MCF 10A (cell line): ENCODE measurements at regions not wholly inside any gene's neighbourhood (a gene's known extent, or its start where the extent isn't known, plus 50 kb on each side); places are given as distances from the start of the nearest gene placed in this dataset.
"Not testable (repeated sequence)": the region's sequence is repeated elsewhere in the genome, so short reads cannot be mapped to it uniquely, and the experiment has no call there.

Experiments
- BruUV-seq: library from RNA; stranded (reverse); fragments of 400-500 nt; replicated peaks from 2 replicates; lab custom pipeline; 2021; lab: Mats Ljungman, UMichigan
- CTCF ChIA-PET: fragments of 300-600 bp; sonication (Branson Sonifier 250); formaldehyde crosslinking; extraction: SDS; loops from one replicate; lab custom pipeline; 2021; ENCODE audit warnings: antibody characterized with exemption, inconsistent platforms; lab: Yijun Ruan, JAX
- POLR2A ChIA-PET: fragments of 300-600, 350-650 bp; sonication (Branson Sonifier 250); formaldehyde crosslinking; extraction: SDS; loops from one replicate; lab custom pipeline; 2020; ENCODE audit warnings: antibody characterized with exemption, inconsistent platforms; lab: Yijun Ruan, JAX
- DNase-seq: peaks from one replicate; pipeline ENCODE4 v3.0.0-alpha.2; 2018; ENCODE audit not compliant: unreplicated experiment
- H3K27ac Mint-ChIP-seq: one replicate; pipeline ENCODE4 v1.8.0; 2022; ENCODE audit warnings: mild to moderate bottlenecking, low read depth, mixed read lengths; ENCODE audit not compliant: unreplicated experiment
- H3K27me3 Mint-ChIP-seq: one replicate; pipeline ENCODE4 v1.8.0; 2022; ENCODE audit warnings: mixed read lengths; ENCODE audit not compliant: insufficient read depth, unreplicated experiment
- H3K36me3 Mint-ChIP-seq: one replicate; pipeline ENCODE4 v1.8.0; 2022; ENCODE audit warnings: mild to moderate bottlenecking, moderate library complexity, mixed read lengths; ENCODE audit not compliant: insufficient read depth, unreplicated experiment
- H3K4me1 Mint-ChIP-seq: one replicate; pipeline ENCODE4 v1.8.0; 2022; ENCODE audit warnings: mixed read lengths; ENCODE audit not compliant: insufficient read depth, unreplicated experiment
- H3K4me3 Mint-ChIP-seq: one replicate; pipeline ENCODE4 v1.8.0; 2022; ENCODE audit warnings: mild to moderate bottlenecking, moderate library complexity, mixed read lengths; ENCODE audit not compliant: unreplicated experiment
- H3K9me3 Mint-ChIP-seq: one replicate; pipeline ENCODE4 v1.8.0; 2022; ENCODE audit warnings: mixed read lengths; ENCODE audit not compliant: unreplicated experiment
- intact Hi-C: fragments of 100-400 bp; cut with micrococcal nuclease; formaldehyde crosslinking; loops from 2 replicates; pipeline ENCODE4 v1.14.1; 2022
- TF ChIP-seq, protein P1 (sequence below): fragments of 200-600 bp; IDR thresholded peaks from one replicate; pipeline ENCODE4 v1.8.0; 2022; ENCODE audit warnings: antibody characterized with exemption, mild to moderate bottlenecking; ENCODE audit not compliant: unreplicated experiment

DNA sequence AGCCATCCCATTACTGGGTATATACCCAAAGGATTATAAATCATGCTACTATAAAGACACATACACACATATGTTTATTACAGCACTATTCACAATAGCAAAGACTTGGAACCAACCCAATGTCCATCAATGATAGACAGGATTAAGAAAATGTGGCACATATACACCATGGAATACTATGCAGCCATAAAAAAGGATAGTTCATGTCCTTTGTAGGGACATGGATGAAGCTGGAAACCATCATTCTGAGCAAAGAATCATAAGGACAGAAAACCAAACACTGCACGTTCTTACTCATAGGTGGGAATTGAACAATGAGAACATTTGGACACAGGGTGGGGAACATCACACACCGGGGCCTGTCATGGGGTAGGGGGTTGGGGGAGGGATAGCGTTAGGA, 60.3 kb upstream of the NMU start:
- H3K27ac Mint-ChIP-seq, H3K27me3 Mint-ChIP-seq, intact Hi-C loops, H3K4me1 Mint-ChIP-seq, H3K36me3 Mint-ChIP-seq, CTCF ChIA-PET, DNase-seq, BruUV-seq, H3K4me3 Mint-ChIP-seq, POLR2A ChIA-PET, H3K9me3 Mint-ChIP-seq: not testable (repeated sequence)

DNA sequence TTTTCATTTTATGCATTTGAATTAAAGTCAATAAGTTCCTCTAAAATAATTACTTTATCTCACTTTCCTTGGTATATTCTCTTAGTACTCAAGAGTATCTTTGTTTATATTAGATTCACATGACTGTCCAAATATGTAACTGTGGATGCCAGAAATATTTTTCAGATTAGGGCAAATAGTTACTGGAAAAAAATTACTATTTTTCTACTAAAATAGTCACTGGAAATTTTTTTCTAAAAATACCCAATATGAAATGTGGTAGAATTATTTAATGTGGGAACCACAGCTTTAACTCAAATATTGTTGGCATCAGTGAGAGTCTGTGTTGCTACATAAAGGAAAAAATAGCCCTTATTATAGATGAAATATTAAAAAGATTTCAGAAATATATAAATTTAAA, 70.4 kb upstream of the NMU start:
- no peaks in the 10 kb centered on the region for H3K36me3 Mint-ChIP-seq
- no peaks in the 10 kb centered on the region for H3K27me3 Mint-ChIP-seq
- ChIA-PET POLR2A (no interaction called here), CTCF (no interaction called here)
- intact Hi-C loops = no loop called here
- H3K4me3 Mint-ChIP-seq = no peak overlapping the region
- DNase-seq = no peak
- TF ChIP-seq, protein P1, sequence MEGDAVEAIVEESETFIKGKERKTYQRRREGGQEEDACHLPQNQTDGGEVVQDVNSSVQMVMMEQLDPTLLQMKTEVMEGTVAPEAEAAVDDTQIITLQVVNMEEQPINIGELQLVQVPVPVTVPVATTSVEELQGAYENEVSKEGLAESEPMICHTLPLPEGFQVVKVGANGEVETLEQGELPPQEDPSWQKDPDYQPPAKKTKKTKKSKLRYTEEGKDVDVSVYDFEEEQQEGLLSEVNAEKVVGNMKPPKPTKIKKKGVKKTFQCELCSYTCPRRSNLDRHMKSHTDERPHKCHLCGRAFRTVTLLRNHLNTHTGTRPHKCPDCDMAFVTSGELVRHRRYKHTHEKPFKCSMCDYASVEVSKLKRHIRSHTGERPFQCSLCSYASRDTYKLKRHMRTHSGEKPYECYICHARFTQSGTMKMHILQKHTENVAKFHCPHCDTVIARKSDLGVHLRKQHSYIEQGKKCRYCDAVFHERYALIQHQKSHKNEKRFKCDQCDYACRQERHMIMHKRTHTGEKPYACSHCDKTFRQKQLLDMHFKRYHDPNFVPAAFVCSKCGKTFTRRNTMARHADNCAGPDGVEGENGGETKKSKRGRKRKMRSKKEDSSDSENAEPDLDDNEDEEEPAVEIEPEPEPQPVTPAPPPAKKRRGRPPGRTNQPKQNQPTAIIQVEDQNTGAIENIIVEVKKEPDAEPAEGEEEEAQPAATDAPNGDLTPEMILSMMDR = no peak
- no peaks in the 10 kb centered on the region for H3K4me1 Mint-ChIP-seq
- no peaks in the 10 kb centered on the region for H3K9me3 Mint-ChIP-seq
- no TSS peak for BruUV-seq
- no peak overlapping the region for H3K27ac Mint-ChIP-seq

DNA sequence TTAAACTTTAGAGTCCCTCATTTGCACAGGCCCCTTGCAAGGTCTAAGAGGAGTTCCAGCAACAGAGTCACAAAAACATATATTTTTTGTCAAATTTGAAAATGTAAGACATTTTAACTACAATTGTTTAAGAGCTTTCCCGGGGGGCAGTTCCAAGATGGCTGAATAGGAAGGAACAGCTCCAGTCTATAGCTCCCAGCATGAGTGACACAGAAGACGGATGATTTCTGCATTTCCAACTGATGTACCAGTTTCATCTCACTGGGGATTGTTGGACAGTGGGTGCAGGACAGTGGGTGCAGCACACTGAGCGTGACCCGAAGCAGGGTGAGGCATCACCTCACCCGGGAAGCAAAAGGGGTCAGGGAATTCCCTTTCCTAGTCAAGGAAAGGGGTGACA, 71.4 kb upstream of the NMU start:
- Mint-ChIP-seq H3K4me3 (no peak overlapping the region), H3K27ac (no peak overlapping the region), H3K4me1 (no peaks in the 10 kb centered on the region), H3K27me3 (no peaks in the 10 kb centered on the region), H3K36me3 (no peaks in the 10 kb centered on the region), H3K9me3 (no peaks in the 10 kb centered on the region)
- intact Hi-C loops = no loop called here
- TF ChIP-seq, protein P1 = no peak
- CTCF ChIA-PET = no interaction called here
- DNase-seq = no peak
- BruUV-seq = no TSS peak
- POLR2A ChIA-PET = no interaction called here

DNA sequence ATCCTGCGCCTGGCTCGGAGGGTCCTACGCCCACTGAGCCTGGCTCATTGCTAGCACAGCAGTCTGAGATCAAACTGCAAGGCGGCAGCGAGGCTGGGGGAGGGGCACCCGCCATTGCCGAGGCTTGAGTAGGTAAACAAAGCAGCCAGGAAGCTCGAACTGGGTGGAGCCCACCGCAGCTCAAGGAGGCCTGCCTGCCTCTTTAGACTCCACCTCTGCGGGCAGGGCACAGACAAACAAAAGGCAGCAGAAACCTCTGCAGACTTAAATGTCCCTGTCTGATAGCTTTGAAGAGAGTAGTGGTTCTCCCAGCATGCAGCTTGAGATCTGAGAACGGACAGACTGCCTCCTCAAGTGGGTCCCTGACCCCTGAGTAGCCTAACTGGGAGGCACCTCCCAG, 71.9 kb upstream of the NMU start:
- CTCF ChIA-PET, POLR2A ChIA-PET, H3K36me3 Mint-ChIP-seq, DNase-seq, H3K27ac Mint-ChIP-seq, H3K4me3 Mint-ChIP-seq, H3K9me3 Mint-ChIP-seq, H3K4me1 Mint-ChIP-seq, BruUV-seq, intact Hi-C loops, H3K27me3 Mint-ChIP-seq: not testable (repeated sequence)

DNA sequence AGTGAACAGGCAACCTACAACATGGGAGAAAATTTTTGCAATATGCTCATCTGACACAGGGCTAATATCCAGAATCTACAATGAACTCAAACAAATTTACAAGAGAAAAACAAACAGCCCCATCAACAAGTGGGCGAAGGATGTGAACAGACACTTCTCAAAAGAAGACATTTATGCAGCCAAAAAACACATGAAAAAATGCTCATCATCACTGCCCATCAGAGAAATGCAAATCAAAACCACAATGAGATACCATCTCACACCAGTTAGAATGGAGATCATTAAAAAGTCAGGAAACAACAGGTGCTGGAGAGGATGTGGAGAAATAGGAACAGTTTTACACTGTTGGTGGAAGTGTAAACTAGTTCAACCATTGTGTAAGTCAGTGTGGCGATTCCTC, 76.7 kb upstream of the NMU start:
- H3K9me3 Mint-ChIP-seq, H3K36me3 Mint-ChIP-seq, DNase-seq, POLR2A ChIA-PET, intact Hi-C loops, H3K27me3 Mint-ChIP-seq, H3K27ac Mint-ChIP-seq, H3K4me1 Mint-ChIP-seq, BruUV-seq, H3K4me3 Mint-ChIP-seq, CTCF ChIA-PET: not testable (repeated sequence)

DNA sequence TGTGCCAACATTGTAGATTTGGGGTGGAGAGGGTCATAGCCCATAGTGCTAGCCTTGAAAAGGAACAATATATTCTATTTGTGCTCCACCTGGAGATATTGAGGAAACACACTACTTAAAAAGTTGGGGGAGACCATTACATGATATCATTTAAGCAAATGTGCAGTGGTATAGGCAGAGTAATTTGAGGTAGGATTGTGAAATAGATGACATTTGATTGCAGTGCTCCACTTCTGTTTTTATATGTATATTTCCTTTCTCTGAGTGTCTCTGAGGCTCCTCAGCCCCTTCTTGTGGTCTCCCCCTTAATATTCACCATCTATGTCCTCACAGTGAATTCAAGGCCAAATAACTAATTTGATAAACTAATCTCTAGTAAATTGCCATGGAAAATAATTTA, 85.6 kb upstream of the NMU start:
- TF ChIP-seq, protein P1 = no peak
- Mint-ChIP-seq H3K27me3 (no peaks in the 10 kb centered on the region), H3K27ac (no peak overlapping the region), H3K4me1 (no peaks in the 10 kb centered on the region), H3K9me3 (no peaks in the 10 kb centered on the region), H3K36me3 (no peaks in the 10 kb centered on the region), H3K4me3 (no peak overlapping the region)
- BruUV-seq = no TSS peak
- no peak for DNase-seq
- ChIA-PET POLR2A (no interaction called here), CTCF (interaction anchor here (0.6 kb wide), 1 partner anchor 144 kb away, joined by 3 read pairs; no protein-coding TSS in a partner anchor)
- intact Hi-C loops = no loop called here
